ENCODE measurements at regions not wholly inside any gene's neighbourhood (a gene's known extent, or its start where the extent isn't known, plus 50 kb on each side); places are given as distances from the start of the nearest gene placed in this dataset.
"Not testable (repeated sequence)": the region's sequence is repeated elsewhere in the genome, so short reads cannot be mapped to it uniquely, and the experiment has no call there.

DNA sequence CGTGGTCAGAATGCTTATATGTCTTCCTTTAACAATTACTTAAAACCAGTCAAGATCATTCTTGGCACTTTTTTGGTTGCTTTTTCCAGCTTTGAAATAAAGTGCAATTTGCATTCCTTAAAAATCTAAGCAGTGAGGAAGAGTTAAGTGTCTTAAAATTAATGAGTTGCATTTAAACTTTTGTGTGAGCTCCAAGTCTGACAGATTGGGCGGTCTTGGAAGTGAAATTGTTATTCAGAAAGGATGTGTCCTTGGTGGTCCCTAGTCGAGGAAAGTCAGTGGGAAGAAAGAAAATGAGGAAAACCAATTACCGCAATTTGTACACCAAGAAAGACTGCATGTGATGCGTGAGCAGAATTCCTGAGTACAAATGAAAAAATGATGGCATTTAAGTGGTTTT lies 132.5 kb downstream of the HHIPL2 start:
- DNase-seq = no peak

DNA sequence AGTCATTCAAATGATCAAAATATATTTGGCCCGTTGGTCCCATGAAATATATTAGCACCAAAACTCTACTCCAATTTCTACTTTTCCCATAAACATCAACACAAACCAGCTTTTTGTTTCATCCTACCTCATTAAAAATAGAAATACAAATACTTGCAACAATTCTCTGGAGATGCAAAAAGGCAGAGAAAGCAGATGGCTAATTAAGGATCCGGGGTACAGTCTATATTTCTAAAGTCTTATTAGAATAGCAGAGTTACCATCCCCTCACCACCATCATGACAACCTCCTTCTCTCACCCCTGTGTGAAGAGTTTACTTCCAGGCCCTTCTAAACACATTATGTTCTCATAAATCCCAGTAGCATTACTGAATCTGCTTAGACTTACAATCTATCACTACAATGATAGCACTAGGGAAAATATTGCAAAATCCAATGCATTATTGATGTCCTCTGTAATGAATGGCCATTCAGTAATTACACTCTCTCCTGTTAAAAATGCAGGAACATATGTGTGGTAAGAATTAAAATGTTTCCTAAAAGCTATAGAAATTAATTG lies 133.8 kb downstream of the HHIPL2 start:
- no peak for DNase-seq

DNA sequence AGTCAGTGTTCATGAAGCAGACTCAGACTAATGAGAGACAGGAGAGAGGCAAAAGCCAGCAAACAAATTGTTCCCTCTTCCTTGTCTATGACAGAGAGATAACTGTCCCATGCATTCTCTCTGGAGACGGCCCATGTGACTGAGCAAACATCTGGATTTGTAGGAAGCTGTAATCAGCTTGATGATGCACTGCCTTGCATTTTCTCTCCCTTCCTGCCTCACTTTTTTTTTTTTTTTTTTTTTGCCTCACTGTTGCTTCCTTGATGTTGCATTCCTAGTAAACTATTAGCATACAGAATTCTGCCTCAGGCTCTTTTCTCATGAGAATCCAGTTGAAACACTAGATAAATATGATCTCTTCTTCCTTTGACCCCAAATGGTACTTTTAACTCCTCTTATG lies 134.5 kb downstream of the HHIPL2 start:
- no peak for DNase-seq

DNA sequence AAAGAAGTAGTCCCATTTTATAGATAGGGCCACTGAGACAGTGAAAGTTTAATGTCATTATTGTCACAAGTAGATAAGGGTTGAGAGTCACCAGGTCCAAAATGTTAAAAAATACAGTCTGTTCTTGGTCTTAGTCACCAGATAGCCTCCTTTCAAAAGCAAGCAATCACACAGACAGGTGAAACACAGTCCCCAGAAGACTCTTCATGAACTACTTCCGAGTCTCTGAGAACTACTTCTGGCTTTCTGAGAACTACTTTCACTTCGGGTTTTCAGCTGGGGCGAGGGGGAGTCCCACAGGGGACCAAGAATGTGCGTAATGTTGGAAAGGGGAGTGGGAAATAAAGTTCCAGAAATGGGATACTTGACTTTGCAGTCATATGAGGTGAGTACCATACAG lies 143.2 kb downstream of the HHIPL2 start:
- DNase-seq = no peak

DNA sequence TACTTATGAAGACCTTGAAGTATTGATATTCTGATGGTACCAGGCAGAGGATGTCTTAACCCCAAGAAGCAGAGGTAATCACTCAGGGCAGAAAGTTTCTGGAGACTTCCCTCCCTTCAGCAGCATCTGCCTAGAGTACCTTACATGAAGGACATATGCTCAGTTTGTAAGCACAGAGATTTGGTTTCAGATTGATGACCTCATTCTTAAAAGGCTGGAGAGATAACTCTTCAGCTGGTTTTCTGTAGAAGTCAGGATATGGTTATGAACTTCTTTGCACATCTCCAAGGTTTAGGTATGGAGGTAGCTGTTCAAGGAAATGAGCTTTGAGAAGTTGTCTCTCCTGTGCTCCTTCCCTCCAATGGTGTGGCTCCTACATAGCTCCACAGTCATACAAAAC lies 148.7 kb downstream of the HHIPL2 start:
- no peak for DNase-seq

DNA sequence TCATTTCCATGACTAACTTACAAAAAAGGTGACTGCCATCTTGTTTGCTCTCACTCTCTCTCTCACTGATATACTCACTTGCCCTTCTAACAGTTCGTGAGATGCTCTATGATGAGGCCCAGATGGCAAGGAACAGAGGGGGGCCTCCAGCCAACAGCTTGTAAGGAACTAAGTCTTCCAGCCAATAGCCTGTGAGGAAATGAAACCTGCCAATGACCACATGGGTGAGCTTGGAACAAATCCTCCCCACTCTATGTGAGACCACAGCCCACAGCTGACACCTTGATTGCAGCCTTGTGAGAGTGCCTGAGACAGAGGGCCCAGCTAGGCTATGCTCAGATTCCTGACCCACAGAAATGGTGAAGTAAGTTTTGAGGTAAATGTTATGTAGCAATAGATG lies 153.7 kb downstream of the HHIPL2 start:
- no peak for DNase-seq

DNA sequence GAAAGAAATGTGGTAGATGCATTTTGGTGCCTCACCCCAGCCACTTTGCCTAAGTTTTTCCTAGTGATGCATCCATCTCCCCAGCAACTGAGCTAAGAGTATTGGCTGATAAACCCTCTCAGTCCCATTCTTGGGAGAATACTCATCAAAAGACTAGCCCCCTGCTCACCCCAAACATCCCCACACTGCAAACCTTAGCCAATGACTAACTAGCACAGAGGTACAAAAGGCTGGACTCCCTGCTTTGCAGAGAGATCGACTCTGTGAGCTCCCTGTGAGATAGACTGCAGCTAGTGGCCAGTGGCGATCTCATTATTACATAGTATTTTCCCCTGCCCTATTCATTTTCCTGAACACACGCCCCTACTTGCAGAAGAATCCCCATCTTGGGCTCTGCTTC lies 155.3 kb downstream of the HHIPL2 start:
- no peak for DNase-seq

DNA sequence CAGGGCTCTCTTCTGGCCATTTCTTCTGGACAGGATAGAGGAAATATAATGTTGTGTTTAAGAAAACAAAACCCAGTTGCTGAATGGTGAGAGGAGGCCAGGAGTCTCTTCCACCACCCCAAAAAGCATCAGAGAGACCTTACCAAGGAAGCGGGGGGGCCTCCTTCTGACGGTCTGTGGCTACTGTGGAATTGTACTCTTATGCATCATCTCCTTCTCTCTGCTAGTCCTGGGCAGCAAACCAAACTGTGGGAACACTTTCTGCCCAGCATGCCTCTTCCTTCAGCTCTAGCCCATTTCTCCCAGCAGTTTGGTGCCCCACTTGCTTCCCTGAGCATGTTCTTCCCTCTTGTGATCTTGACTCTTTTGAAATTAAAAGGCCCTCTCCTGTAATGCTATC lies 157.7 kb downstream of the HHIPL2 start:
- DNase-seq = no peak

DNA sequence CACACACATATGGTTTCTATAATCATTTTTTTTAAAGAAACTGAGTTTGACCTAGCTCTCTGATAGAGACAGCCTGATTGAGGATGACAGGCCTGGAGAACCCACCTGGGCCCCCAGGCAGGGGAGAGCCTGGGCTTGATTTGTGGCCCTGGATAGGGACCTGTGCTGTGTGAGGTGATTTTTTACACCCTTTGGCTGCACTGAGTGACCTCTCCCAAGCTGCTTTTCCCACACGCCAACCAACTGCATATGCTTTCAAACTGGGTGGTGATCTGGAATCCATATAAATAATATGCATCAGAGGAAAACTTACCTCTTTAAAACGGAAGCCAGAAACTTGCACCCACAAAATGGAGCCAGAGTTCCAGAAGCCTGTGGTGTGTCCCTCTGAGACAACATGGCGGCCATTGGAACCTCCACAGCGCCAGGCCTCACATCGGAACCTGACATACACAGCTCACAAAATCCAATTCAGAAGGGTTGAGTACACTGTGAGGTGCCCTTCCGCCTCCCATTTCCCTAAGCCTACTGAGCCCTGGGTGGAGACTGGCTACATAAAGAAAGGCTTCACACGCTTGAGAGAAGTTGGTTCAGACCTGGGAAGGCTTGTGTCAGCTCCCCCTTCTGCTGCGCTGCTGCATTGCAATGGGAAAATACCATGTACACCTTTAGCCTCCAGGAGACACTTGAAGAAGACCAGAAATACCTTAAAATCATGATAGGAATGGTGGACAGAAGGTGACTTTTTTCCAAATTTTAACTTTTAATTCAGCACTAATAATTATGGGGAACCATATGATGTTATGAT lies 160.7 kb downstream of the HHIPL2 start:
- no peak for DNase-seq

DNA sequence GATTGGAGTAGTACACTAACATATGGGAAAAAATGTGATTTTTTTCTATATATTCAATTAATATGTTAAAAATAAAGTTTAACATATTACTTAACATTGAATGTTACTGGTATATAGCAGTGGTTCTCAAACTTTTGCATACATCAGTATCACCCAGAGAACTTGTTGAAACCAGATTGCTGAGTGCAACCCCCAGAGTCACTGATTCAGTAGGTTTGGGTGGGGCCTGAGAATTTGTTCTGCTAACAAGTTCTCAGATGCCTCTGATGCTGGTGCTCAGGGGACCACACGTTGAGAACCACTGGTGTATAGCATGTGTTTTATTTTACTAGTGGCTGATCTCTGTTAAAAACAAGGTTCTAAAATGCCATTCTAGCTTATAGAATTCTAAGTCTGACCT lies 161.9 kb downstream of the HHIPL2 start:
- DNase-seq = no peak

DNA sequence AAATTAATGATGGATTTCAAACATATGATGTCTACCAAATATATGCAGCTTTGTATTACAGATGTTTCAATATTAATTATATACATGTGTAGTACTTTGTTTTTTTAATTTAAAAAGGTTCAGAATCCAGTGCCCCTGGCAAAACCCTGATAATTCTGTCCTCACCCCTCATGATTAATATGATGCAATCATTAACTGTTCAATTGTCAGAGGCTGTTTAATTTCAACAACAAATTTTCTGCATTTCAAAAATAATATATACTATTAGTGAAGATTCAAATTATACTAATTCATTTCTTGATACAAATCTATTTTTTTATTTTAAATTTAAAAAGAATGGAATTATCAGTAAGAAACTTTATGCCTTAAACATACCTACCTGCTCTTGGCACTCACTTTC lies 162.6 kb downstream of the HHIPL2 start:
- DNase-seq = no peak

DNA sequence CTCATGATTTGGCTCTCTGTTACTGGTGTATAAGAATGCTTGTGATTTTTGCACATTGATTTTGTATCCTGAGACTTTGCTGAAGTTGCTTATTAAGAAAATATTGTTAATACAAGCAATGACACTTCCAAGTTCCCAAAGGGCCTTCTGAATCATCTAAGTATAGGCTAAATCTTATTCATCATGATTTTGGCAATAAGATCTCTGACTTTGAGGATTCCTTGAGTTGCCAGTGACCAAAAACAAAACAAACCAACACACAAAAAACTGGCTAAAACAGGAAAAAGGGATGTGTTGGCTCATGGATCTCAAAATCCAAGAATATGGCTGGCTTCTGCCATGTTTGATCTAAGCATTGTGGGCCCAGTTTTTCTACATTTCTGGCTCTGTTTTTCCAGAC lies 163.4 kb downstream of the HHIPL2 start:
- DNase-seq = no peak

DNA sequence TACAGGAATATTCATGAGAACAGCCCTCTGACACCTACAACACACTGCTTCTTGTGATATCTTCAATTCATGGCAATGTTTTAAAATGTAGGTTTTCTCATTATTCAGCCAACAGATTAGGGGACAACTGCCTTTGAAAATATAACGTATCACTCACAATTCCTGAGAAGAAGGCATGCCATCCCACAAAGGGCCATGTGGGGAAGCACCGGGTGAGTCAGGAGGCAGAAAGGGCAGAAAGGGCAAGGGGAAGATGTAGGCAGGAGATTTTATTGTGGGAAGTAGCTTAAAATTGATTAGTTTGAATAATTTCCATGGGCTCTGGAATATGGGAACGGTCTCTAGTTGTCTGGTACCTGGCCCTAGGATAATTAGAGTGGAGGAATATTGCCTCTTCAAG lies 165.7 kb downstream of the HHIPL2 start:
- DNase-seq = no peak

DNA sequence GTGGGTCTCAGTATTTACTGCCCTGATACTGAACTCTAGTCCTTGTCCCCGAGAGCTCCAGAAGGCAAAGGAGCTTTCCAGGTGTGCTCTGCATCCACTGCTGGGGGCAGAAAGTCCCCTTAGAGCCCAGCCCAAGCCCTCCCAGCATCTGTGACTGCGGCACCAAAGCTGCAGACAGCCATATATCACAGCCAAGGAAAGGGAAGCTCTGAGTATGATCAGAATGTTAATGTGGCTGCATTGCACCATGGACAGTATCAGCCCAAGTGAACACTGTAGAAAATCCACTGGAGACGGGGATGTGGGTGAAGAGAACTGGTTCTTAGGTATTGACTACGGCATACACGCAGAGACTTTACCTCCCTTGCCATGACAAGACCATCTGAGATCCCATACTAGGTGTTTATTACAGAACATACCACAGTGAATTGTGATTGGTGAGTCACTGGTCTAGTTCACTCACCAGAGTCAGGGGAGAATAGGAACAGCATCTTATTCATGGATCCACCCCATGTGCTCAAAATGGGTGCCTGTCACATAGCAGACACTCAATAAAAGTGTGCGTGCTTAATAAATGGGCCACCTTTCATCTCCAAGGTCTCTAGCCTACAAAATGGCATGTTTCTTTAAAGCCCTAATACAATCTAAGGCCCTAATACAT lies 170.3 kb downstream of the HHIPL2 start:
- DNase-seq = no peak

DNA sequence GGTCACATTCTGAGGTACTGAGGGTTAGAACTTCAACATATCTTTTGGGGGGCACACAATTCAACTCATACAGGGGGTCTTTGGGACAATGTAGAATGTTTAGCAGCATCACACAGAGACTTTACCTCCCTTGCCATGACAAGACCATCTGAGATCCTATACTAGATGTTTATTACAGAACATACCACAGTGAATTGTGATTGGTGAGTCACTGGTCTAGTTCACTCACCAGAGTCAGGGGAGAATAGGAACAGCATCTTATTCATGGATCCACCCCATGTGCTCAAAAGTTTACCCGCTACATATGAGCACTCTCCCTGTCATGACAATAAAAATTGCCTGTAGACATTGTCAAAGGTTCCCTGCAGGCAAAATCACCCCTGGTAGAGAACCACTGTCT lies 171.1 kb downstream of the HHIPL2 start:
- DNase-seq = not testable (repeated sequence)

DNA sequence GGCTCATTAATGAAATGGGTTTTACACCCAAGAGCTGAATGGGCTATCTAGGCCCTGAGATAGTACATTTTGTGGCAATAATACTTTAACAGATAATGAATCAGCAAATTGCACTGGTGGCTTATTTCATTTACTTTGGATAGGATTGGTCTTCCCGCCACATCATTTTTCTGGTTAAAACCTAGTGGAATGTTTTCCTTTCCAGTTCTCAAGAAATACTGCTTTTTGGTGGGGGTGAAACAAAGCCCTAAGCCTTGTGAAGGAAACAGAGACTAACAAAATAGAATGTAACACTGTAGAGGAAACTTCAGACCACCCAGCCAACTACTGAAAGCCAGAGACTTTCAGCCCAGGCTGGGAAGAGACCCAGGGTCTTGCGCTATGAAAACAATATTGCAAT lies 172.2 kb downstream of the HHIPL2 start:
- no peak for DNase-seq

DNA sequence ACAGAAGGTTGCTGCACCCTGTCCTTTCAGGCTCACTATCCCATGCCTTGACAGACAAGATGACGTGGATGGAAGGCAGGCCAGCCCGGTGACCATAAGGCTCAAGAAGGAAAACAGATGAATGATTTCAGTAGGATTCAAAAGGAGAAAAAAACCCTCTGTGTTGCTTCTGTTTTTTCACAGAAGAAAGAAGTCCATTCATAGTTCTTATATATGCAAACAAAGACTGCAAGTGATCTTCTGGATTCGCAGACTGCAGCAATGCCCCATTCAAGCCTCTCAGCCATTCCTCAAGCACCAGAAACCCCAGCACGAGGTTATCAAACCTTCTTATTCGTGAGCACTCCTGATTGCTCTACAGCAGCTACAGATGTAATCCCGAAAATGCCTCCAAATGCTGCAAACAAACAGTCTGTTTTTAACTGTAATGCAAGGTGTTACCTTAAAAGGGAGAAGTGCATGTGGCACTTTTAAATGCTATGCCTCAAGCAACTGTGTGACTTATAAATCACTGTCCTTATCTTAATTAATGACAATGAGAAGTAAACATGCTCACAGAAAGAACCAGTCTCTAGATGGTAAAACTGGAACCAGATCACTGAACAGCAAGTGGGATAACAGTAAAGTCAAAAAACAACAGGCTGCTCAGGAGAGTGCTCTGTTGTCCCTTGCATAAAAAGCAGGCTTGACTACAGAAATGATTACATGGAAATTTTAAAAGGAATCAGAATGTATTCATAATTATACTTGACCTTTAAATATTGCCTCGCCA lies 173.9 kb downstream of the HHIPL2 start:
- DNase-seq = no peak

DNA sequence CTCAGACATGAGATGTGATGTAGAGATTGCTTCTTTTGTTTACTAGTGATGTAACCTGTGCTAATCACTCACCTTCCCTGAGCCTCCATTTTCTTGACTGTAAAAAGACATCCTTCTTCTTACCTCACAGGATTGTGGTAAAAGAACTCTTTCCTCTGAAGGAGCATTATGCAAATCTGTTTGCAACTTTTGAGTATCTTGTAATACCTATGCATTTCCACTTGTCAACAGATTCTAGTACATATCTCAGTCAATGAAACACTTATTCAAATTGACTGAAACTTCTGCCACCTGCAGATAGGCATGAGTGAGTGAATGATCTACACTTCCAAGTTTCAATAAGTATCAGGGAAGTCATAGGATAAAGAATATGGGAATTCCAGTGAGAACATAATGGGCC lies 174.7 kb downstream of the HHIPL2 start:
- DNase-seq = no peak

DNA sequence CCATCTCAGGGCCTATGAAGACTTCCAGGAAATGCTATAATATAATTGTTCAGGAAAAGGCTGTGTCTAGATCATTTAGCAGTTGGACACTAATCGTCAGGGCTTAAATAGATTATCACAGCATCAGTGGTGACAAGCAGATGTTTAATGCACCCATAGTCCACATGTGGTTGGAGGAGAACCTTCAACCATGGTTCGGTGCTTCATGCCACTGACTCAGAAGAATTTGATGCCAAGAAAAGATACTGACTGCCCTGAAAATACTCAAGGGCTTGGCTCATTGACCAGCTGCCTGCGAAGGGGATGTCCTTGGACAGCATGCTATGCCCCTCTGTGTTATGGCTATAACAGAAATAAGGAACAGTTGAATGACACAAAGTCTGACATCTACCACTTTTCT lies 175.7 kb downstream of the HHIPL2 start:
- DNase-seq = no peak

DNA sequence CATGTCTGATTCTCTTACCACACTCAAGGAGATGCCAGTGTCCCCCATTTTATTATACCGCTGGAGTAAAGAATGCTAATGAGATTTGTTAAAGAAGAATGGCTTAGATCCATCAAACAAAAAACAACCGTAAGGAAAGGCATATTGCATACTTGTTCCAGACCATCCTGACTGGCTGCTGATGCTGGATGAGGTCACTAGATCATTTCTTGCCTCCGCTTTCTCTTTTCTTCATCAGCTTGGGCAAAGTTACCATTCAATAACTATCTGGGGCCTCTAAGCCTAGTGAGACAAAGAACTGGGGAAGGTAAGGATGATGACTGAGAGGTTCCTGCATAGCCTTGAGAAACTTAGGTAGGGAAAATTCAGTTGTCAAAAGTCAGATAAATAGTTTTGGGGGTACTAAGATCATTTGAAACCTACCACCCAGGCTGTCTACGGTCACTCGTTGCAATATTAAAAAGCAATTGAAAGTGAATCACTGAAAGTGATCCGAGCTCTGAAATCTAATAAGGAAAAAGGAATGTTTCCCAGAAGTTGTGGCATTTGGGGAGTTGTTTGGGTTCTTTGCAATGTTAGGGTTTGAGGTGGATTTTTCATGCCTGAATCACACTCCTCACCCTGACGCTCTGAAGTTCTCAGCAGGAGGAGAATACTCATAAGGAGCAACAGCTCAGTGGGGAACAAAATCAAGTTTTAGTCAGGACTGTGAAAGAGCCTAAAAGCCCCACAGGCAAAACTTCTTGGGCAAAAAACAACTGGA lies 176.8 kb downstream of the HHIPL2 start:
- DNase-seq = no peak

DNA sequence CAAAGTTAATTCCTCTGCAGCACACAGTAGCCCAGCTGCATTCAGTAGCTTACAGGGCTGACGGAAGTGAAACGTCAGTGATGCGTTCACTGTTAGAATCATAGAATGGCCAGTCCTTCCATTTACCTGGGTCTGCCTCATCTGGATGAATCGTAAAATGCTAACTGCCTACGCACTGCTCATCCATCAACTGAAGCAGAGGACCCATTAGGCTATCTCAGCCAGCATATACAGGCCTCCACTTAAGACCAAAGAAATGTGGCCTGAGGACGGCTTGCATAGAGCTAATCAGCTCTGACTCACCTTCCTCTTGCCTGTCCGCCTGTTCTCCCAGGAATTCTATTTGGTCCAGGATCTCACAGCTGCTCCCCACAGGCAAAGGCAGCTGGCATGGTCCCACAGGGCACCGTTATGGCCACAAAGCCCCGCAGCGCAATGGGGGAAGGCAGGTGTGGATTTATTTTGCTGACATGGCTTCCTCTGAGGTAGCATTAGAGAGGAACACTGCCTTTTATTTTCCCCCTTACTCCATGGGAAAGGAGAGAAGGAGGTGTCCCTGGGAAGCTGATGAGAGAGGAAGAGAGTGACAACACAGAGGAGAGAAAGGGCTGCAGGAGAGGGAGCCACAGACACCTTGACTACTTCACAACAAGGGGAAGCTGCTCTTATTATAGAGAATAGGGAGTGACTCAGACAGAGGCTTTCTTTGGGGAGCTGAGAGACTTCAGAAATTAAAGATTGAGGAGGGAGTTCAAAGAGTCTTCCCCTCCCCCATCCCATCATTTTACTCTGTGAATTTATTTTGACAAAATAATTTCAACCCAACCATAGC lies 177.6 kb downstream of the HHIPL2 start:
- DNase-seq = no peak

DNA sequence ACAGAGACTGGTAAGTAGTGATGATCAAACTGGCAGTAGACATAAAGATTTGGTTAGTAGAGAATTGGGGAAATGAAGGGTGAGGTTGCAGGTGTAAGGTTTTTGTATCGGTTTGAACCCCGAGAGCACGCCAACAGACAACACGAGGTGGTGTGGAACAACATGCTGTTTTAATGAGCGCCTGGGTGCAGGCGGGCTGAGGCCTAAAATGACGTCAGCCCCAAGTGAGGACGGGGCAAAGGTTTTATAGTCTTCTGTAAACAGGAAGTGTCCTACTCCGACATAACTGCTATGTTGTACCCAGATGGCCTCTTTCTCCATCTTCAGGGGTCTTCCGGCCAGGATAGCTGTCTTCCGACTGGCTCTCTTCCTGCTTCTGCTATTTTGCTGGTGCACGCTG lies 178.8 kb downstream of the HHIPL2 start:
- DNase-seq = no peak
